SK-N-SH (cell line): ENCODE measurements at regions not wholly inside any gene's neighbourhood (a gene's known extent, or its start where the extent isn't known, plus 50 kb on each side); places are given as distances from the start of the nearest gene placed in this dataset.

Experiments
- CTCF ChIA-PET: fragments of 300-600, 350-600 bp; formaldehyde crosslinking; extraction: SDS; loops from one replicate; lab custom pipeline; 2021; lab: Yijun Ruan, JAX
- POLR2A ChIA-PET: fragments of 350-600 bp; sonication (Branson Sonifier 250); formaldehyde crosslinking; extraction: SDS; loops from one replicate; lab custom pipeline; 2020; ENCODE audit warnings: antibody characterized with exemption, inconsistent platforms; lab: Yijun Ruan, JAX
- DNase-seq: peaks from one replicate; pipeline ENCODE4 v3.0.0; 2012
- H2AFZ ChIP-seq: fragments of 200-600 bp; sonication (generic); 2 replicates; pipeline ENCODE4 v1.8.1; 2016; ENCODE audit warnings: antibody characterized with exemption, mild to moderate bottlenecking, low read depth
- H3F3A ChIP-seq: fragments of 200-600 bp; sonication (generic); replicated peaks from 2 replicates; pipeline ENCODE3; 2016; ENCODE audit warnings: antibody characterized with exemption, mild to moderate bottlenecking; ENCODE audit not compliant: insufficient read depth
- H3K27ac ChIP-seq, 2 experiments: fragments of 200-500 bp in 1 of 2; fragments of 200-600 bp in 1 of 2; sonication (Bioruptor generic) in 1 of 2; sonication (generic), shearing (Covaris generic) in 1 of 2; 2 replicates each; pipeline versions ENCODE4 v1.5.1 to v1.6.1; 2014 to 2016; ENCODE audit warnings: low read depth in 2 of 2, inconsistent platforms in 1 of 2, low read length in 1 of 2, mild to moderate bottlenecking in 1 of 2, mixed read lengths in 1 of 2
- H3K27me3 ChIP-seq: fragments of 200-600 bp; sonication (generic), shearing (Covaris generic); 2 replicates; pipeline ENCODE4 v1.6.1; 2016; ENCODE audit warnings: mixed run types; ENCODE audit not compliant: insufficient read depth
- H3K36me3 ChIP-seq, 2 experiments: fragments of 200-500 bp in 1 of 2; fragments of 200-600 bp in 1 of 2; sonication (Bioruptor generic) in 1 of 2; sonication (generic) in 1 of 2; replicated peaks in 1 of 2; 2 replicates each; pipeline versions ENCODE3 to v1.5.1; 2014 to 2016; ENCODE audit warnings: low read length in 1 of 2, mild to moderate bottlenecking in 1 of 2; ENCODE audit not compliant: insufficient read depth in 2 of 2, control insufficient read depth in 1 of 2
- H3K4me1 ChIP-seq, 2 experiments: fragments of 200-500 bp in 1 of 2; fragments of 200-600 bp in 1 of 2; sonication (Bioruptor generic) in 1 of 2; sonication (generic), shearing (Covaris generic) in 1 of 2; 2 replicates each; pipeline versions ENCODE4 v1.5.1 to v1.6.1; 2014 to 2016; ENCODE audit warnings: low read depth in 1 of 2, low read length in 1 of 2, mixed run types in 1 of 2; ENCODE audit not compliant: insufficient read depth in 2 of 2, control insufficient read depth in 1 of 2
- H3K4me2 ChIP-seq: fragments of 200-600 bp; sonication (generic), shearing (Covaris generic); 2 replicates; pipeline ENCODE4 v1.6.1; 2017; ENCODE audit warnings: mixed run types
- H3K4me3 ChIP-seq, 2 experiments: fragments of 200-500 bp in 1 of 2; fragments of 200-600 bp in 1 of 2; sonication (Bioruptor generic) in 1 of 2; sonication (generic), shearing (Covaris generic) in 1 of 2; 2 replicates each; pipeline versions ENCODE4 v1.5.1 to v1.8.1; 2014 to 2016; ENCODE audit warnings: low read depth in 2 of 2, inconsistent platforms in 1 of 2, low read length in 1 of 2, mild to moderate bottlenecking in 1 of 2, mixed read lengths in 1 of 2, moderate library complexity in 1 of 2
- H3K79me2 ChIP-seq: fragments of 200-600 bp; sonication (generic); 2 replicates; pipeline ENCODE4 v1.8.1; 2017; ENCODE audit warnings: mild to moderate bottlenecking; ENCODE audit not compliant: insufficient read depth
- H3K9ac ChIP-seq: fragments of 200-600 bp; sonication (generic); 2 replicates; pipeline ENCODE4 v1.6.1; 2017; ENCODE audit warnings: mixed run types
- H3K9me2 ChIP-seq: fragments of 200-600 bp; sonication (generic); 2 replicates; pipeline ENCODE4 v1.6.1; 2017; ENCODE audit warnings: mixed run types
- H3K9me3 ChIP-seq: fragments of 200-600 bp; sonication (generic); 2 replicates; pipeline ENCODE4 v1.6.1; 2017; ENCODE audit warnings: mixed run types, mild to moderate bottlenecking, moderate library complexity
- H4K20me1 ChIP-seq: fragments of 200-600 bp; sonication (generic); 2 replicates; pipeline ENCODE4 v1.6.1; 2017; ENCODE audit warnings: mild to moderate bottlenecking, mixed run types; ENCODE audit not compliant: insufficient read depth
- ELF1 ChIP-seq: IDR thresholded peaks from 2 replicates; pipeline ENCODE4 v1.4.0; 2012
- FOSL2 ChIP-seq: IDR thresholded peaks from 2 replicates; pipeline ENCODE4 v1.4.0; 2012; ENCODE audit warnings: low read depth, mild to moderate bottlenecking, moderate library complexity, borderline replicate concordance
- GATA2 ChIP-seq: sonication (generic); formaldehyde crosslinking; IDR thresholded peaks from 2 replicates; pipeline ENCODE4 v1.5.0; 2020; ENCODE audit warnings: mild to moderate bottlenecking, missing genetic modification reagents
- JUND ChIP-seq: IDR thresholded peaks from 2 replicates; pipeline ENCODE4 v1.4.0; 2012
- MEF2A ChIP-seq: IDR thresholded peaks from 2 replicates; pipeline ENCODE4 v1.4.0; 2012; ENCODE audit warnings: low read depth, borderline replicate concordance
- POLR2AphosphoS5 ChIP-seq: IDR thresholded peaks from 2 replicates; pipeline ENCODE4 v1.6.1; 2012; ENCODE audit warnings: low read depth, low read length
- RAD21 ChIP-seq: IDR thresholded peaks from 2 replicates; pipeline ENCODE4 v1.6.1; 2012; ENCODE audit warnings: mild to moderate bottlenecking, low read length
- RCOR1 ChIP-seq: fragments of 150-350 bp; IDR thresholded peaks from 2 replicates; pipeline ENCODE4 v1.6.1; 2017; ENCODE audit warnings: antibody characterized with exemption, low read length
- RFX5 ChIP-seq: IDR thresholded peaks from 2 replicates; pipeline ENCODE4 v1.6.1; 2012; ENCODE audit warnings: mild to moderate bottlenecking, improper control_type of control experiment, low read length
- SIN3A ChIP-seq: IDR thresholded peaks from 2 replicates; pipeline ENCODE4 v1.6.1; 2012; ENCODE audit warnings: low read depth, mild to moderate bottlenecking, low read length, moderate library complexity, borderline replicate concordance
- SMC3 ChIP-seq: IDR thresholded peaks from 2 replicates; pipeline ENCODE4 v1.6.1; 2012; ENCODE audit warnings: low read depth, low read length, improper control_type of control experiment
- TAF1 ChIP-seq: IDR thresholded peaks from 2 replicates; pipeline ENCODE4 v1.6.1; 2012; ENCODE audit warnings: low read depth, mild to moderate bottlenecking, low read length, moderate library complexity, borderline replicate concordance
- TF ChIP-seq, protein P1 (sequence below): IDR thresholded peaks from 2 replicates; pipeline ENCODE4 v1.4.0; 2012; ENCODE audit warnings: low read depth, borderline replicate concordance
- TF ChIP-seq, protein P2 (sequence below): fragments of 150-350 bp; IDR thresholded peaks from 2 replicates; pipeline ENCODE4 v1.6.1; 2016; ENCODE audit warnings: mild to moderate bottlenecking, low read depth, low read length
- TF ChIP-seq, protein P3 (sequence below): IDR thresholded peaks from 2 replicates; pipeline ENCODE4 v1.4.0; 2012; ENCODE audit warnings: low read depth, borderline replicate concordance
- TF ChIP-seq, protein P4 (sequence below): IDR thresholded peaks from 2 replicates; pipeline ENCODE4 v1.6.1; 2012; ENCODE audit warnings: mild to moderate bottlenecking, low read depth, low read length, moderate library complexity

DNA sequence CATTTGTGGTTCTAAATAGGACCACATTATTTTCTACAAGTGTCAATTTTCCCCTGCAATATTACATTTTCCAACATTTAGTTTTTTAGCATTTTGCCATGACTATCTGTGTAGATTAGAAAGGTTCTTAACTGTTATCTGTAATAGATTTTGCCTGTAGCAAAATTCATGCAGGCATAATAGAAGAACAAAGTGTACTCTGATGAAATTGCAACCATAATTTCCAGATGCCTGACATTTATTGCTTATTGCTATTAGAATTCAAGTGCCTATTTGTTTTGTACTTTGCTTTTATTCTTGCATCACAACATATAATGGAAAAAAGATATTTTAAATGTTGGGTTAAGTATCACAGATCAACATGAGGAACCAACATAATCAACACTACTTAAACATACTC, 337.7 kb downstream of the TOX3 start:
- H3K27ac ChIP-seq = no peak overlapping the region
- ChIA-PET POLR2A (no interaction called here), CTCF (interaction anchor here (1.0 kb wide), 1 partner anchor 18 kb away, joined by 3 read pairs; no protein-coding TSS in a partner anchor)
- H4K20me1 ChIP-seq = no peaks in the 10 kb centered on the region
- DNase-seq = no peak
- no peaks in the 10 kb centered on the region for H3K36me3 ChIP-seq
- no peak overlapping the region for H3K4me3 ChIP-seq
- no peaks in the 10 kb centered on the region for H3K9me2 ChIP-seq
- TF ChIP-seq, protein P1, sequence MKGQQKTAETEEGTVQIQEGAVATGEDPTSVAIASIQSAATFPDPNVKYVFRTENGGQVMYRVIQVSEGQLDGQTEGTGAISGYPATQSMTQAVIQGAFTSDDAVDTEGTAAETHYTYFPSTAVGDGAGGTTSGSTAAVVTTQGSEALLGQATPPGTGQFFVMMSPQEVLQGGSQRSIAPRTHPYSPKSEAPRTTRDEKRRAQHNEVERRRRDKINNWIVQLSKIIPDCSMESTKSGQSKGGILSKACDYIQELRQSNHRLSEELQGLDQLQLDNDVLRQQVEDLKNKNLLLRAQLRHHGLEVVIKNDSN = no peak
- TF ChIP-seq JUND (no peak), RAD21 (no peak), POLR2AphosphoS5 (no peak), SIN3A (no peak), RCOR1 (no peak), RFX5 (no peak), SMC3 (no peak), TAF1 (no peak), FOSL2 (no peak), ELF1 (no peak), GATA2 (no peak), MEF2A (no peak)
- TF ChIP-seq, protein P2, sequence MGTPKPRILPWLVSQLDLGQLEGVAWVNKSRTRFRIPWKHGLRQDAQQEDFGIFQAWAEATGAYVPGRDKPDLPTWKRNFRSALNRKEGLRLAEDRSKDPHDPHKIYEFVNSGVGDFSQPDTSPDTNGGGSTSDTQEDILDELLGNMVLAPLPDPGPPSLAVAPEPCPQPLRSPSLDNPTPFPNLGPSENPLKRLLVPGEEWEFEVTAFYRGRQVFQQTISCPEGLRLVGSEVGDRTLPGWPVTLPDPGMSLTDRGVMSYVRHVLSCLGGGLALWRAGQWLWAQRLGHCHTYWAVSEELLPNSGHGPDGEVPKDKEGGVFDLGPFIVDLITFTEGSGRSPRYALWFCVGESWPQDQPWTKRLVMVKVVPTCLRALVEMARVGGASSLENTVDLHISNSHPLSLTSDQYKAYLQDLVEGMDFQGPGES = no peak
- TF ChIP-seq, protein P3, sequence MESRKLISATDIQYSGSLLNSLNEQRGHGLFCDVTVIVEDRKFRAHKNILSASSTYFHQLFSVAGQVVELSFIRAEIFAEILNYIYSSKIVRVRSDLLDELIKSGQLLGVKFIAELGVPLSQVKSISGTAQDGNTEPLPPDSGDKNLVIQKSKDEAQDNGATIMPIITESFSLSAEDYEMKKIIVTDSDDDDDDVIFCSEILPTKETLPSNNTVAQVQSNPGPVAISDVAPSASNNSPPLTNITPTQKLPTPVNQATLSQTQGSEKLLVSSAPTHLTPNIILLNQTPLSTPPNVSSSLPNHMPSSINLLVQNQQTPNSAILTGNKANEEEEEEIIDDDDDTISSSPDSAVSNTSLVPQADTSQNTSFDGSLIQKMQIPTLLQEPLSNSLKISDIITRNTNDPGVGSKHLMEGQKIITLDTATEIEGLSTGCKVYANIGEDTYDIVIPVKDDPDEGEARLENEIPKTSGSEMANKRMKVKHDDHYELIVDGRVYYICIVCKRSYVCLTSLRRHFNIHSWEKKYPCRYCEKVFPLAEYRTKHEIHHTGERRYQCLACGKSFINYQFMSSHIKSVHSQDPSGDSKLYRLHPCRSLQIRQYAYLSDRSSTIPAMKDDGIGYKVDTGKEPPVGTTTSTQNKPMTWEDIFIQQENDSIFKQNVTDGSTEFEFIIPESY = no peak
- TF ChIP-seq, protein P4, sequence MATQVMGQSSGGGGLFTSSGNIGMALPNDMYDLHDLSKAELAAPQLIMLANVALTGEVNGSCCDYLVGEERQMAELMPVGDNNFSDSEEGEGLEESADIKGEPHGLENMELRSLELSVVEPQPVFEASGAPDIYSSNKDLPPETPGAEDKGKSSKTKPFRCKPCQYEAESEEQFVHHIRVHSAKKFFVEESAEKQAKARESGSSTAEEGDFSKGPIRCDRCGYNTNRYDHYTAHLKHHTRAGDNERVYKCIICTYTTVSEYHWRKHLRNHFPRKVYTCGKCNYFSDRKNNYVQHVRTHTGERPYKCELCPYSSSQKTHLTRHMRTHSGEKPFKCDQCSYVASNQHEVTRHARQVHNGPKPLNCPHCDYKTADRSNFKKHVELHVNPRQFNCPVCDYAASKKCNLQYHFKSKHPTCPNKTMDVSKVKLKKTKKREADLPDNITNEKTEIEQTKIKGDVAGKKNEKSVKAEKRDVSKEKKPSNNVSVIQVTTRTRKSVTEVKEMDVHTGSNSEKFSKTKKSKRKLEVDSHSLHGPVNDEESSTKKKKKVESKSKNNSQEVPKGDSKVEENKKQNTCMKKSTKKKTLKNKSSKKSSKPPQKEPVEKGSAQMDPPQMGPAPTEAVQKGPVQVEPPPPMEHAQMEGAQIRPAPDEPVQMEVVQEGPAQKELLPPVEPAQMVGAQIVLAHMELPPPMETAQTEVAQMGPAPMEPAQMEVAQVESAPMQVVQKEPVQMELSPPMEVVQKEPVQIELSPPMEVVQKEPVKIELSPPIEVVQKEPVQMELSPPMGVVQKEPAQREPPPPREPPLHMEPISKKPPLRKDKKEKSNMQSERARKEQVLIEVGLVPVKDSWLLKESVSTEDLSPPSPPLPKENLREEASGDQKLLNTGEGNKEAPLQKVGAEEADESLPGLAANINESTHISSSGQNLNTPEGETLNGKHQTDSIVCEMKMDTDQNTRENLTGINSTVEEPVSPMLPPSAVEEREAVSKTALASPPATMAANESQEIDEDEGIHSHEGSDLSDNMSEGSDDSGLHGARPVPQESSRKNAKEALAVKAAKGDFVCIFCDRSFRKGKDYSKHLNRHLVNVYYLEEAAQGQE = no peak
- no peak overlapping the region for H2AFZ ChIP-seq
- no peaks in the 10 kb centered on the region for H3K79me2 ChIP-seq
- H3K4me2 ChIP-seq = no peak overlapping the region
- H3F3A ChIP-seq = no peaks in the 10 kb centered on the region
- no peaks in the 10 kb centered on the region for H3K27me3 ChIP-seq
- no peaks in the 10 kb centered on the region for H3K4me1 ChIP-seq
- H3K9ac ChIP-seq = no peak overlapping the region
- H3K9me3 ChIP-seq = no peaks in the 10 kb centered on the region
